DMS53 treated with DMSO at 0.1 percent for 48 hours (cell line): ENCODE measurements at regions not wholly inside any gene's neighbourhood (a gene's known extent, or its start where the extent isn't known, plus 50 kb on each side); places are given as distances from the start of the nearest gene placed in this dataset.
A peak's percentile ranks its signal among the peaks of the same experiment; 100 is the strongest.
"Not testable (repeated sequence)": the region's sequence is repeated elsewhere in the genome, so short reads cannot be mapped to it uniquely, and the experiment has no call there.

Experiments used
- DNase-seq: peaks from one replicate; lab custom pipeline; 2025; ENCODE audit not compliant: unreplicated experiment; lab: John Stamatoyannopoulos, UW

- DNase-seq = no peak
These were observed 72.7 kb upstream of the NALF2 start for GRCh38 chrX:69431420-69431819.

GRCh38 chrX:69430785-69431184 lies 73.3 kb upstream of the NALF2 start:
- DNase-seq = no peak

- DNase-seq = no peak
These were observed 74.6 kb upstream of the NALF2 start for GRCh38 chrX:69429339-69430015.

- no peak for DNase-seq
These were observed 75.9 kb upstream of the NALF2 start for GRCh38 chrX:69428216-69428615.

GRCh38 chrX:69424910-69425309 lies 79.2 kb upstream of the NALF2 start:
- DNase-seq = no peak

- DNase-seq = no peak
These were observed 80.0 kb upstream of the NALF2 start for GRCh38 chrX:69424161-69424560.

- DNase-seq = not testable (repeated sequence)
These were observed 81.9 kb upstream of the NALF2 start for GRCh38 chrX:69422208-69422607.

GRCh38 chrX:69415698-69416097 lies 88.4 kb upstream of the NALF2 start:
- no peak for DNase-seq

GRCh38 chrX:69412661-69413060 lies 91.5 kb upstream of the NALF2 start:
- DNase-seq = no peak

- no peak for DNase-seq
These were observed 105.2 kb upstream of the NALF2 start for GRCh38 chrX:69398881-69399280.

- DNase-seq = no peak
These were observed 107.2 kb upstream of the NALF2 start for GRCh38 chrX:69396916-69397315.

- DNase-seq = no peak
These were observed 108.8 kb upstream of the NALF2 start for GRCh38 chrX:69395306-69395705.

- no peak for DNase-seq
These were observed 115.0 kb upstream of the NALF2 start for GRCh38 chrX:69389101-69389501.

GRCh38 chrX:69388526-69388925 lies 115.6 kb upstream of the NALF2 start:
- no peak for DNase-seq

- DNase-seq = peak; percentile 35
These were observed 116.3 kb upstream of the NALF2 start for GRCh38 chrX:69387567-69388487.

GRCh38 chrX:69386681-69387080 lies 117.4 kb upstream of the NALF2 start:
- no peak for DNase-seq

GRCh38 chrX:69379412-69379811 lies 124.7 kb upstream of the NALF2 start:
- no peak for DNase-seq

GRCh38 chrX:69374569-69374968 lies 129.6 kb upstream of the NALF2 start:
- DNase-seq = no peak

- DNase-seq = no peak
These were observed 131.7 kb upstream of the NALF2 start for GRCh38 chrX:69372435-69372834.

GRCh38 chrX:69371159-69371558 lies 133.0 kb upstream of the NALF2 start:
- no peak for DNase-seq

GRCh38 chrX:69369999-69370398 lies 134.1 kb upstream of the NALF2 start:
- DNase-seq = no peak

- no peak for DNase-seq
These were observed 137.9 kb upstream of the NALF2 start for GRCh38 chrX:69366183-69366582.
